ENCODE measurements at regions not wholly inside any gene's neighbourhood (a gene's known extent, or its start where the extent isn't known, plus 50 kb on each side); places are given as distances from the start of the nearest gene placed in this dataset.

GRCh38 chr2:207227062-207227748, 61.5 kb upstream of the KLF7 start:
- intact Hi-C loops (cut with micrococcal nuclease; ENCODE audit: unreplicated experiment) (no loop called here), in situ Hi-C loops (cut with MboI) (no loop called here)
- Histone ChIP-seq H3K4me3 (no peak overlapping the region), H3K79me2 (ENCODE audit: control insufficient read depth, insufficient read depth, low read length) (no peaks in the 10 kb centered on the region), H2AFZ (ENCODE audit: control insufficient read depth, low read depth, low read length) (no peak overlapping the region), H3K4me2 (ENCODE audit: control insufficient read depth, insufficient read depth) (0 out of 2 replicates have a peak overlapping the region, but pooled peaks have one; percentile 23), H3K27ac (ENCODE audit: control insufficient read depth, insufficient read depth) (no peak overlapping the region), H3K9ac (ENCODE audit: control insufficient read depth, insufficient read depth, low read length) (no peak overlapping the region), H4K20me1 (ENCODE audit: control insufficient read depth, insufficient read depth) (no peaks in the 10 kb centered on the region), H3K4me1 (ENCODE audit: control insufficient read depth, insufficient read depth, low read length) (peaks cover 17% of the 10 kb centered on the region), H3K9me3 (replicated peaks; ENCODE audit: control insufficient read depth, insufficient read depth, low read length) (no peaks in the 10 kb centered on the region), H3K27me3 (replicated peaks in 1 of 2; ENCODE audit: control insufficient read depth in 2 of 2, insufficient read depth in 2 of 2, low read length in 1 of 2) (no peaks in the 10 kb centered on the region), H3K36me3 (ENCODE audit: control insufficient read depth in 2 of 2, insufficient read depth in 2 of 2, low read length in 1 of 2) (no peaks in the 10 kb centered on the region)
- 85% methylated on average over 18 of the region's 18 CpGs for WGBS (ENCODE audit: insufficient coverage, insufficient replicate concordance, low lambda C conversion rate, missing lambda C conversion rate)
- DNase-seq (ENCODE audit: low read depth, low spot score) (no peak), ATAC-seq (no peak), FAIRE-seq (no peak)
- ChIA-PET POLR2A (interaction anchor here (1.0 to 1.1 kb wide), 2 partner anchors 104 to 107 kb away, joined by 3 to 4 read pairs; no protein-coding TSS in a partner anchor), RAD21 (ENCODE audit: unreplicated experiment) (no interaction called here), SMC1A (ENCODE audit: uncharacterized antibody, unreplicated experiment) (interaction anchor here (1.6 to 1.8 kb wide), 2 partner anchors 61 to 197 kb away, joined by 3 read pairs; no protein-coding TSS in a partner anchor), CTCF (no interaction called here)
- TF ChIP-seq ASH2L (IDR thresholded peaks at IDR 0.05; ENCODE audit: borderline replicate concordance, low read depth) (no peak), ZNF274 (IDR thresholded peaks at IDR 0.05; ENCODE audit: insufficient read depth, insufficient read length) (no peak), TCF7 (IDR thresholded peaks at IDR 0.05; ENCODE audit: borderline replicate concordance) (no peak), RUNX3 (IDR thresholded peaks at IDR 0.05; ENCODE audit: low read length) (no peak), RFX5 (IDR thresholded peaks at IDR 0.05; ENCODE audit: low read depth, low read length) (no peak), BCL3 (IDR thresholded peaks at IDR 0.05; ENCODE audit: borderline replicate concordance, insufficient read depth, low read depth, low read length, poor library complexity, severe bottlenecking) (no peak), JUNB (IDR thresholded peaks at IDR 0.05) (no peak), MTA2 (IDR thresholded peaks at IDR 0.05; ENCODE audit: low read depth) (no peak), ESRRA (IDR thresholded peaks at IDR 0.05; ENCODE audit: low read length) (no peak)
- BruUV-seq (replicated peaks), result no TSS peak

Measured in GM12878 (cell line).